ENCODE measurements at regions not wholly inside any gene's neighbourhood (a gene's known extent, or its start where the extent isn't known, plus 50 kb on each side); places are given as distances from the start of the nearest gene placed in this dataset.

GRCh38 chr18:40355726-40356125, 1599.3 kb upstream of the PIK3C3 start:
- Histone ChIP-seq H3K27ac (no peak overlapping the region), H3K4me2 (no peak overlapping the region)

GRCh38 chr18:40348196-40348595, 1606.8 kb upstream of the PIK3C3 start:
- Histone ChIP-seq H3K9me3 (ENCODE audit: low read depth) (no peaks in the 10 kb centered on the region), H3K9ac (no peak overlapping the region), H3K36me3 (no peaks in the 10 kb centered on the region), H3K79me2 (ENCODE audit: low read depth) (no peaks in the 10 kb centered on the region), H3K4me1 (no peaks in the 10 kb centered on the region), H3K27ac (no peak overlapping the region), H3K4me3 (no peak overlapping the region), H2AFZ (replicated peaks) (no peak overlapping the region), H3K27me3 (no peaks in the 10 kb centered on the region), H4K20me1 (ENCODE audit: low read depth) (no peaks in the 10 kb centered on the region), H3K4me2 (no peak overlapping the region), H3F3A (ENCODE audit: low read depth) (no peaks in the 10 kb centered on the region)
- Mint-ChIP-seq H3K27ac (no peak overlapping the region), H3K4me3 (no peak overlapping the region), H3K27me3 (ENCODE audit: insufficient read depth, low read depth) (peaks cover 2% of the 10 kb centered on the region), H3K4me1 (no peaks in the 10 kb centered on the region), H3K9me3 (no peaks in the 10 kb centered on the region), H3K36me3 (no peaks in the 10 kb centered on the region)
- no peak for DNase-seq (ENCODE audit: low spot score)
- TF ChIP-seq CTCF (IDR thresholded peaks at IDR 0.05), result no peak
- no peak for TF ChIP-seq EZH2 (IDR thresholded peaks at IDR 0.05)
- no peak for TF ChIP-seq EZH2phosphoT487 (IDR thresholded peaks at IDR 0.05)

More at GRCh38 chr18:40355726-40356125, 1599.3 kb upstream of the PIK3C3 start:
- H3K9me3 ChIP-seq (ENCODE audit: low read depth), result no peaks in the 10 kb centered on the region
- Mint-ChIP-seq H3K27ac (no peak overlapping the region), H3K4me3 (no peak overlapping the region), H3K36me3 (no peaks in the 10 kb centered on the region), H3K27me3 (ENCODE audit: insufficient read depth, low read depth) (peaks cover 3% of the 10 kb centered on the region), H3K9me3 (no peaks in the 10 kb centered on the region), H3K4me1 (peaks cover 3% of the 10 kb centered on the region)
- H4K20me1 ChIP-seq (ENCODE audit: low read depth), result no peaks in the 10 kb centered on the region
- no peaks in the 10 kb centered on the region for H3K4me1 ChIP-seq
- H3F3A ChIP-seq (ENCODE audit: low read depth), result no peaks in the 10 kb centered on the region
- H3K4me3 ChIP-seq, result no peak overlapping the region
- TF ChIP-seq EZH2phosphoT487 (IDR thresholded peaks at IDR 0.05) (no peak), CTCF (IDR thresholded peaks at IDR 0.05) (no peak), EZH2 (IDR thresholded peaks at IDR 0.05) (no peak)
- no peak for DNase-seq (ENCODE audit: low spot score)
- no peaks in the 10 kb centered on the region for H3K79me2 ChIP-seq (ENCODE audit: low read depth)
- H3K27me3 ChIP-seq, result no peaks in the 10 kb centered on the region
- no peaks in the 10 kb centered on the region for H3K36me3 ChIP-seq
- H2AFZ ChIP-seq (replicated peaks), result no peak overlapping the region
- H3K9ac ChIP-seq, result no peak overlapping the region

- H3K9ac ChIP-seq, result no peak overlapping the region
- H3K4me2 ChIP-seq, result no peak overlapping the region
- no peak for DNase-seq (ENCODE audit: low spot score)
- H3K4me1 ChIP-seq, result no peaks in the 10 kb centered on the region
- no peak for TF ChIP-seq EZH2 (IDR thresholded peaks at IDR 0.05)
- TF ChIP-seq EZH2phosphoT487 (IDR thresholded peaks at IDR 0.05), result no peak
- no peak for TF ChIP-seq CTCF (IDR thresholded peaks at IDR 0.05)
- Mint-ChIP-seq H3K27me3 (ENCODE audit: insufficient read depth, low read depth) (peaks cover 2% of the 10 kb centered on the region), H3K4me3 (no peak overlapping the region), H3K36me3 (no peaks in the 10 kb centered on the region), H3K9me3 (no peaks in the 10 kb centered on the region), H3K4me1 (no peaks in the 10 kb centered on the region), H3K27ac (no peak overlapping the region)
- H3K79me2 ChIP-seq (ENCODE audit: low read depth), result no peaks in the 10 kb centered on the region
- H3K9me3 ChIP-seq (ENCODE audit: low read depth), result no peaks in the 10 kb centered on the region
- no peak overlapping the region for H3K27ac ChIP-seq
- H3K36me3 ChIP-seq, result no peaks in the 10 kb centered on the region
- H3K4me3 ChIP-seq, result no peak overlapping the region
- no peaks in the 10 kb centered on the region for H3F3A ChIP-seq (ENCODE audit: low read depth)
- H2AFZ ChIP-seq (replicated peaks), result no peak overlapping the region
- H4K20me1 ChIP-seq (ENCODE audit: low read depth), result no peaks in the 10 kb centered on the region
- no peaks in the 10 kb centered on the region for H3K27me3 ChIP-seq
Observed at GRCh38 chr18:40347261-40347660, 1607.8 kb upstream of the PIK3C3 start.
